SK-N-SH treated with all-trans-retinoic acid at 6 μM for 48 hours (cell line): ENCODE measurements at regions not wholly inside any gene's neighbourhood (a gene's known extent, or its start where the extent isn't known, plus 50 kb on each side); places are given as distances from the start of the nearest gene placed in this dataset.

Source experiments
- PPARA ChIP-seq: fragments of 250-450 bp; sonication (Bioruptor Pico); IDR thresholded peaks from 2 replicates; pipeline ENCODE4 v1.5.0; 2020; ENCODE audit warnings: mild to moderate bottlenecking, borderline replicate concordance
- TCF4 ChIP-seq: fragments of 250-450 bp; sonication (Bioruptor Pico); IDR thresholded peaks from 2 replicates; pipeline ENCODE4 v1.8.0; 2021; ENCODE audit warnings: mild to moderate bottlenecking, moderate library complexity, borderline replicate concordance

- TF ChIP-seq TCF4 (CRISPR knock-in tag) (no peak), PPARA (no peak)
These were observed 983.2 kb downstream of the PLOD2 start for GRCh38 chr3:145177828-145178227.
